GM19025 (cell line): ENCODE measurements at regions not wholly inside any gene's neighbourhood (a gene's known extent, or its start where the extent isn't known, plus 50 kb on each side); places are given as distances from the start of the nearest gene placed in this dataset.

ENCODE experiments used
- ATAC-seq: cut with Tn5 transposase; IDR thresholded peaks from one replicate; pipeline ENCODE4 v1.9.1; 2021; ENCODE audit warnings: mild to moderate bottlenecking, low read depth, moderate library complexity; ENCODE audit not compliant: unreplicated experiment

- no peak for ATAC-seq
Observed at GRCh38 chr13:34210341-34210740, 392.4 kb downstream of the RFC3 start.

GRCh38 chr13:34214686-34215085 lies 396.7 kb downstream of the RFC3 start:
- ATAC-seq = no peak

GRCh38 chr13:34216256-34216655 lies 398.3 kb downstream of the RFC3 start:
- ATAC-seq = no peak

- no peak for ATAC-seq
Observed at GRCh38 chr13:34217343-34218025, 399.5 kb downstream of the RFC3 start.

GRCh38 chr13:34223984-34224383 lies 406.0 kb downstream of the RFC3 start:
- no peak for ATAC-seq

- no peak for ATAC-seq
Observed at GRCh38 chr13:34224877-34225276, 406.9 kb downstream of the RFC3 start.

GRCh38 chr13:34230271-34230670 lies 412.3 kb downstream of the RFC3 start:
- ATAC-seq = no peak

- ATAC-seq = peak; percentile 86
Observed at GRCh38 chr13:34241332-34241731, 423.4 kb downstream of the RFC3 start.

GRCh38 chr13:34243403-34243802 lies 425.5 kb downstream of the RFC3 start:
- no peak for ATAC-seq

GRCh38 chr13:34246511-34246910 lies 428.6 kb downstream of the RFC3 start:
- no peak for ATAC-seq

- no peak for ATAC-seq
Observed at GRCh38 chr13:34247596-34247995, 429.6 kb downstream of the RFC3 start.

- no peak for ATAC-seq
Observed at GRCh38 chr13:34249546-34250039, 431.6 kb downstream of the RFC3 start.

- ATAC-seq = no peak
Observed at GRCh38 chr13:34250151-34250670, 432.3 kb downstream of the RFC3 start.

GRCh38 chr13:34254366-34254765 lies 436.4 kb downstream of the RFC3 start:
- ATAC-seq = no peak

- ATAC-seq = no peak
Observed at GRCh38 chr13:34255711-34256110, 437.8 kb downstream of the RFC3 start.

GRCh38 chr13:34256236-34256635 lies 438.3 kb downstream of the RFC3 start:
- no peak for ATAC-seq

- ATAC-seq = no peak
Observed at GRCh38 chr13:34257966-34258365, 440.0 kb downstream of the RFC3 start.

GRCh38 chr13:34258646-34259386 lies 440.9 kb downstream of the RFC3 start:
- no peak for ATAC-seq

GRCh38 chr13:34263681-34264080 lies 445.7 kb downstream of the RFC3 start:
- ATAC-seq = no peak

GRCh38 chr13:34265046-34265679 lies 447.2 kb downstream of the RFC3 start:
- no peak for ATAC-seq

GRCh38 chr13:34276764-34277163 lies 458.8 kb downstream of the RFC3 start:
- ATAC-seq = no peak
